ENCODE measurements at regions not wholly inside any gene's neighbourhood (a gene's known extent, or its start where the extent isn't known, plus 50 kb on each side); places are given as distances from the start of the nearest gene placed in this dataset.

DNA sequence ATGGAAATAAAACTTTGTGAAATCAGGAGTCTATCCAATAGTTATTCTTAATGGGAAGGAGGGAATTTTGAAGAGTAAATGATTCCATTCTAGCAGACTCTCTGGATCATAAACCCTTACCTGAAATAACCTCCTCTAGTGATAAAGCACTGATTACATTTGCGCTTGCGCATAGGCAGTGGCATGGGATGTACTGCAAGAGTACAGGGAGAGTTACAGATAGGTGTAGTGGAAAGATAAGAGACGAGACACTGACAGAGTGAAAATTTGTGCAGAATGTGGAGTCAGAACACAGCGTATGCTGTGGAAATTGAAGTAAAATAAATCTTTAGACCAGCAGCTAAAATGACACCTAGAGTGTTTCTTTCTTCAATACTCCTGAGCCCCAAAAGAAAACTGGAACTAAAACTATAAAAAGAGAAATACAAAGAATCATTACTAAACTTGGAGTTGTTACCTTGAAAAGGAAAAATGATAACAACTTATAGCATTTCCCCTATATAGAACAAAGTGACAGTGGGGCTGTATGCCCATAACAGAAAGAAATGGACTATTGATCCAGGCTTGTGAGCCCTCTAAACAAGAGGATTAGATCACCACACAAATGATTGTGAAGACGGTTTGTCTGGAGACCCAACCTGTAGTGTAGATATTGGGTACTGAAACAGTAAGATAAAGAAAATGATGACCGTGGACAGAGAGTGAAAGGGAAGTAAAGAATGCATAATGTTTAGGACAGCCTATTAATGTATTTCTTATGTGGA, 1471.2 kb upstream of the NUDT12 start:
- H3K9ac ChIP-seq (ENCODE audit: low read length) = no peak overlapping the region
- no peak overlapping the region for H3K27ac ChIP-seq (ENCODE audit: low read depth, low read length, poor library complexity, severe bottlenecking)
- H3K4me3 ChIP-seq (ENCODE audit: low read depth, low read length, poor library complexity, severe bottlenecking) = no peak overlapping the region
- no peaks in the 10 kb centered on the region for H4K20me1 ChIP-seq (ENCODE audit: insufficient read depth, low read length)
- no peak for TF ChIP-seq EZH2 (IDR thresholded peaks at IDR 0.05; ENCODE audit: borderline replicate concordance, low read length)
- TF ChIP-seq, protein P1, sequence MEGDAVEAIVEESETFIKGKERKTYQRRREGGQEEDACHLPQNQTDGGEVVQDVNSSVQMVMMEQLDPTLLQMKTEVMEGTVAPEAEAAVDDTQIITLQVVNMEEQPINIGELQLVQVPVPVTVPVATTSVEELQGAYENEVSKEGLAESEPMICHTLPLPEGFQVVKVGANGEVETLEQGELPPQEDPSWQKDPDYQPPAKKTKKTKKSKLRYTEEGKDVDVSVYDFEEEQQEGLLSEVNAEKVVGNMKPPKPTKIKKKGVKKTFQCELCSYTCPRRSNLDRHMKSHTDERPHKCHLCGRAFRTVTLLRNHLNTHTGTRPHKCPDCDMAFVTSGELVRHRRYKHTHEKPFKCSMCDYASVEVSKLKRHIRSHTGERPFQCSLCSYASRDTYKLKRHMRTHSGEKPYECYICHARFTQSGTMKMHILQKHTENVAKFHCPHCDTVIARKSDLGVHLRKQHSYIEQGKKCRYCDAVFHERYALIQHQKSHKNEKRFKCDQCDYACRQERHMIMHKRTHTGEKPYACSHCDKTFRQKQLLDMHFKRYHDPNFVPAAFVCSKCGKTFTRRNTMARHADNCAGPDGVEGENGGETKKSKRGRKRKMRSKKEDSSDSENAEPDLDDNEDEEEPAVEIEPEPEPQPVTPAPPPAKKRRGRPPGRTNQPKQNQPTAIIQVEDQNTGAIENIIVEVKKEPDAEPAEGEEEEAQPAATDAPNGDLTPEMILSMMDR (IDR thresholded peaks at IDR 0.05; ENCODE audit: low read length) = no peak
- H3K9me3 ChIP-seq (ENCODE audit: low read length) = no peaks in the 10 kb centered on the region
- no peaks in the 10 kb centered on the region for H3F3A ChIP-seq (ENCODE audit: insufficient read depth, low read length)
- H3K36me3 ChIP-seq (ENCODE audit: insufficient read depth, low read length) = no peaks in the 10 kb centered on the region
- no peaks in the 10 kb centered on the region for H3K4me1 ChIP-seq (ENCODE audit: insufficient read depth, low read length, severe bottlenecking)
- H3K27me3 ChIP-seq (ENCODE audit: insufficient read depth, low read length) = no peaks in the 10 kb centered on the region
- H3K4me2 ChIP-seq (ENCODE audit: low read length) = no peak overlapping the region
- H3K79me2 ChIP-seq (ENCODE audit: insufficient read depth, low read length) = no peaks in the 10 kb centered on the region
- H2AFZ ChIP-seq (ENCODE audit: low read length) = no peak overlapping the region
- H3K9me2 ChIP-seq (ENCODE audit: low read depth, low read length) = no peaks in the 10 kb centered on the region

DNA sequence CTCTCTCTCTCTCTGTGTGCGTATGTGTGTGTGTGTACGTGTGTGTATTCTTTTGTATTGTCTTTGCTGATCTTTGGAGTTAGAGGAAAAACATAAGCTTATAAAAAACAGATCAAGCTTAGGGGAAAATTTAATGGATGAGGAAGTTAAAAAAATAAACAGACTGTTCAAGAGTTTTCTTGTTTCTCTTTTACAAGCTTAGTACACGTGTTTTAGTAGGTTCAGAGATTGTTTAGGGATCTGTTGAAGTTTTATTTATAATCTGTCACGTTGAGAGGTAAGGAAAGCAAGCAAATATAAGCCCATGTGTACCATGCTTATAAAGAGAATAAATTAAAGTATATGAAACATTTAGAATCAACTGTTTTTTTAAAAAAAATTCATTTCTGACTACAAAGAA, 1470.3 kb upstream of the NUDT12 start:
- Histone ChIP-seq H3K27me3 (ENCODE audit: insufficient read depth, low read length) (no peaks in the 10 kb centered on the region), H3K9me2 (ENCODE audit: low read depth, low read length) (no peaks in the 10 kb centered on the region), H3K4me1 (ENCODE audit: insufficient read depth, low read length, severe bottlenecking) (no peaks in the 10 kb centered on the region), H2AFZ (ENCODE audit: low read length) (no peak overlapping the region), H3K4me3 (ENCODE audit: low read depth, low read length, poor library complexity, severe bottlenecking) (no peak overlapping the region), H3K9ac (ENCODE audit: low read length) (no peak overlapping the region), H3K27ac (ENCODE audit: low read depth, low read length, poor library complexity, severe bottlenecking) (no peak overlapping the region), H3K36me3 (ENCODE audit: insufficient read depth, low read length) (no peaks in the 10 kb centered on the region), H3K9me3 (ENCODE audit: low read length) (no peaks in the 10 kb centered on the region), H3K4me2 (ENCODE audit: low read length) (no peak overlapping the region), H3K79me2 (ENCODE audit: insufficient read depth, low read length) (no peaks in the 10 kb centered on the region), H3F3A (ENCODE audit: insufficient read depth, low read length) (no peaks in the 10 kb centered on the region), H4K20me1 (ENCODE audit: insufficient read depth, low read length) (no peaks in the 10 kb centered on the region)
- TF ChIP-seq, protein P1 (IDR thresholded peaks at IDR 0.05; ENCODE audit: low read length) = no peak
- no peak for TF ChIP-seq EZH2 (IDR thresholded peaks at IDR 0.05; ENCODE audit: borderline replicate concordance, low read length)

DNA sequence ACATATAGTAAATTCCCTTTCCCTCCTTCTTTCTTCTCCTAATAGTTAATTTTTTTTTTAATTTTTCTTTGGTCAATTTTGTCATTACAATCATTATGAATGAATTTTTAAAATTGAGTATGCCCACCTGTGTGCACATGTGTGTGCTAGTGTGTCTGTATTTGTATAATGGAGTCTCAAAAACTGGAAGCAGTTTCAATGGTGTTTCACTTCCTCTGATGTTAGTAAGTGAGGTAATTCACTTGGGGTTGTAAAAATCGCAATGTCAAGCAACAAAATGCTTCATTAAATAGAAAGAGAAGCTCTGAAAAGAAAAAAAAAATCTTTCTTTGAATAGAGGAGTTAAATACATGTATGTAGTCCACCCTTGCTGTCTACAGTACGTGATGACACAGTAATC, 1467.6 kb upstream of the NUDT12 start:
- Histone ChIP-seq H3K4me3 (ENCODE audit: low read depth, low read length, poor library complexity, severe bottlenecking) (no peak overlapping the region), H3K9ac (ENCODE audit: low read length) (no peak overlapping the region), H3K27me3 (ENCODE audit: insufficient read depth, low read length) (no peaks in the 10 kb centered on the region), H3K4me2 (ENCODE audit: low read length) (no peak overlapping the region), H3K9me3 (ENCODE audit: low read length) (no peaks in the 10 kb centered on the region), H3K79me2 (ENCODE audit: insufficient read depth, low read length) (no peaks in the 10 kb centered on the region), H3K4me1 (ENCODE audit: insufficient read depth, low read length, severe bottlenecking) (no peaks in the 10 kb centered on the region), H3F3A (ENCODE audit: insufficient read depth, low read length) (no peaks in the 10 kb centered on the region), H2AFZ (ENCODE audit: low read length) (no peak overlapping the region), H3K9me2 (ENCODE audit: low read depth, low read length) (no peaks in the 10 kb centered on the region), H4K20me1 (ENCODE audit: insufficient read depth, low read length) (no peaks in the 10 kb centered on the region), H3K36me3 (ENCODE audit: insufficient read depth, low read length) (no peaks in the 10 kb centered on the region), H3K27ac (ENCODE audit: low read depth, low read length, poor library complexity, severe bottlenecking) (no peak overlapping the region)
- no peak for TF ChIP-seq EZH2 (IDR thresholded peaks at IDR 0.05; ENCODE audit: borderline replicate concordance, low read length)
- TF ChIP-seq, protein P1 (IDR thresholded peaks at IDR 0.05; ENCODE audit: low read length) = no peak
